NCI-H2196 treated with DMSO at 0.1 percent for 48 hours (cell line): ENCODE measurements at regions not wholly inside any gene's neighbourhood (a gene's known extent, or its start where the extent isn't known, plus 50 kb on each side); places are given as distances from the start of the nearest gene placed in this dataset.
A peak's percentile ranks its signal among the peaks of the same experiment; 100 is the strongest.

Source experiments
- DNase-seq: peaks from one replicate; lab custom pipeline; 2025; ENCODE audit not compliant: unreplicated experiment; lab: John Stamatoyannopoulos, UW

DNA sequence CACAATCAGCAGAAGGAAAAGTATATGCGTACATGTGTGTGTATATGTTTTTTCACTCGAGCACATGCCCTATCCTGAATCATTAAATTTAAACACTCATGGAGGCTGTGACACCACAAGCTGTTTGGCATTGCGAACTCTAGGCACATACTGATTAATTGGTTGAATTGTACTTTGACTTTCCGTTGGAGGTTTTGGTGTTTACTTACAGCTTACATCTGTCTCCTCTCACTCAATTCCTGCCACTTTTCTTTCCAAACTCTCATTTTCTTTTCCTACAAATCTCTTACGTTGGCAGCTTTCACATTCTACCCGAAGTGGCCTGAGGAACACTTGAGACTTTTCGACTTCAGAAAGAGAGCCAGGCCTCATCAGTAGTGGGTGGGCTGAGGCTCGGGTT is 434.1 kb upstream of the SEMA6D start:
- DNase-seq: no peak

DNA sequence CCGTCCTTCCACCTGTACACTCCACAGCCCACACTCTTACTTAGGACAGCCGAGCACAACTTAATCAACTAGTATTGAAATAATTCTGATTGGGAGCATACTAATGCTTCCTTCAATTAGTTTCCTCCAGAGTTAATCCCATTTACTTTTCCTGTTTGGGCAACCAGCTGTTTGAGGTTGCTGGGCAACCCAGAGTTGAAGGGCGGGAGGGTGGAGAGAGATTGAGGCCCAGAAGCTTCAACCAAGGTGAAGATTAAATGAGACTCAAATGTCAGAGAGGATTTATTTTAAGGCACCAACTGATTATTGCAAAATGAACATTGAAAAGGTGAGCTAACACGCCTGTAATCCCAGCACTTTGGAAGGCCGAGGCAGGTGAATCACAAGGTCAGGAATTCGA is 428.5 kb upstream of the SEMA6D start:
- no peak for DNase-seq

GRCh38 chr15:47289656-47290055 is 427.6 kb upstream of the SEMA6D start:
- no peak for DNase-seq

- DNase-seq: no peak
These were observed 425.5 kb upstream of the SEMA6D start for GRCh38 chr15:47291767-47292166.

DNA sequence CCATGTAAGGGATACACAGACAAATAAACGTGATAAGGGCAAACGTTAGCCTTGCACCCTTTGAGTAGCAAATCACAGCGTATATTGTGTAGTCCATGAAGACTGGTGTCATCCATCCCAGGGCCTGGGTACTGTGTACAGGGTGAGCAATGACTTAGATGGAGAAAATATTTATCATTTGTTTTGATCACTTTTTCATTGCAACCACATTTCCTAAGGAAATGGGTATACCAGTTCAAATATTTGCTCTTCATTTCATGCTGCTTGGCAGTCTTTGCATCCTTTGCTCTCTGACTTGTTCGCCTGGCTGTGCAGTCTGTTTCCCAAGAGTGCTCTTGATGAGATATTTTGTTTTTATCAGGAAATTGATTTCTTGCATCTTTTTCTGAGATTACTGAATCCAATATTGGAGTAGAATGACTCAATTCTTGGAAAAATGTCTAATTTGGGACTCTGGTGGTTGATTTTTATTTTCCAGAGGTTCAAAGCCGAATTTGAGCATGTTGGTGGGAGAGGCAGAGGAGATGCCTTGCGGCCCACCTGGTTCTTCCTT is 424.6 kb upstream of the SEMA6D start:
- no peak for DNase-seq

- no peak for DNase-seq
These were observed 423.7 kb upstream of the SEMA6D start for GRCh38 chr15:47293466-47294162.

- DNase-seq: no peak
These were observed 422.5 kb upstream of the SEMA6D start for GRCh38 chr15:47294765-47295259.

GRCh38 chr15:47296881-47297280 is 420.4 kb upstream of the SEMA6D start:
- no peak for DNase-seq

GRCh38 chr15:47299846-47300434 is 417.4 kb upstream of the SEMA6D start:
- DNase-seq: no peak

GRCh38 chr15:47300596-47300995 is 416.7 kb upstream of the SEMA6D start:
- no peak for DNase-seq

DNA sequence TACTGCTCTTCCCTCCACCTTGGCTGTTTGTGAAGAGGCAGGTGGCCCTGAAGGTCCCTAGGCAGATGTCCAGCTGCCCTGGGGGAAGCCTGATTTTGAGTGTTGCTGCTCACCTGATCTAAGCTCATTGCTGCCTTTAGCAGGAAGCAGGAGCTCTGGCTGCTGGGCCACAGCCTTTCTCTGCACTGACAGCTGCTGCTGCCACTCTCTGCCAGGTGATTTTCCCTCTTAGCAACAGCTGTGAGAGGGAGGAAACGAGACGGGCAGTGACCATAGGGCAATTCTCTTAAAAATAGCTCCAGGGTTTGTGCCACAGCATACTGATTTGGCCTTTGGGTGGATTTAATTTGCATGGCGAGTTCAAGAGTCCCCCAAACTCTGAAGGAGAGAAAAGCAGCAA is 415.8 kb upstream of the SEMA6D start:
- peak; percentile 66 for DNase-seq

DNA sequence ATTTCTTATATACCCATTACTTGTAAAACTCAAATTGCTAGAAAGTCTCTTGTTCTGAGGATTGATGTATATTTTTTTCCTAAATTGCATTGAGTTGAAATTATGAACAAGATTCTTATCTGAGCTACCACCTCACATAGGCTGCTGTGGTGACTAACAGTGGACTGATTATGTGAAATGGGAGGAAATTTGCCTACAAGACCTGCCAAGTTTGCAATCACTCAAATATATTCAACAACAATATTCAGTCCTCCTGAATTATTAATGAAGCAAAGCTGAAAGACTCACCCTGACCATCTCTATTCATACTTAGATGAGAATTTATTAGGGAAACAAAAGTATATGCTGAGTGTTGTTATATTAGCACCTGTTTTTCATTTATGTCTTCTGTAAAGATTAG is 412.6 kb upstream of the SEMA6D start:
- no peak for DNase-seq

- no peak for DNase-seq
These were observed 405.1 kb upstream of the SEMA6D start for GRCh38 chr15:47312161-47312560.

GRCh38 chr15:47326410-47327333 is 390.6 kb upstream of the SEMA6D start:
- DNase-seq: no peak

DNA sequence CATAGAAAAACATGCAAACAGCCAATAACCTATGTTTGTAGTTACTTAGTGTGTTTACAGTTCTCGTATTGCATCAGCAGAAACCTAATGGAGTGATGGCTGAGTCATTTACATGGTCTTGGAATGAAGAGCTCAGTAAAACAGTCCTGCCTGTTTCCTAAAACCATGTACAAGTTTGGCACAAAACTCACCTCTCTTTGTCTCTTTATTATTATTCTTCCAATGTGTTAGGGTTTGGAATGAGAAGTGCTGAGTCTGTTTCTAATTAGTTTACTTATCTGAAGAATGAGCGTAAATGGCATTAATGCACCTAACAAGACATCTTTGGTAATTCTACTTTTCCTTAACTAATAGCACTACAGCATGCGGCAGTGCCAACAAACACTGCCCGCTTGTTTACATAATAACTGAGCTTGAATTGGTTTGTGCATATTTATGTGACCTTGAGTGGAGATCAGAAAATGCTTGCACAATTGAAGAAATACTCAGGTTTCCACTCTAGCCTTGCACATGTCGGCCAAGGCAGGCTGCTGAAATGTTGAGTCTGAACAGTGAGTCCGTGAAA is 385.4 kb upstream of the SEMA6D start:
- peak; percentile 51 for DNase-seq

GRCh38 chr15:47332481-47332880 is 384.8 kb upstream of the SEMA6D start:
- no peak for DNase-seq

GRCh38 chr15:47333734-47334133 is 383.6 kb upstream of the SEMA6D start:
- no peak for DNase-seq

GRCh38 chr15:47334805-47335535 is 382.3 kb upstream of the SEMA6D start:
- DNase-seq: no peak

GRCh38 chr15:47337106-47337505 is 380.2 kb upstream of the SEMA6D start:
- no peak for DNase-seq

DNA sequence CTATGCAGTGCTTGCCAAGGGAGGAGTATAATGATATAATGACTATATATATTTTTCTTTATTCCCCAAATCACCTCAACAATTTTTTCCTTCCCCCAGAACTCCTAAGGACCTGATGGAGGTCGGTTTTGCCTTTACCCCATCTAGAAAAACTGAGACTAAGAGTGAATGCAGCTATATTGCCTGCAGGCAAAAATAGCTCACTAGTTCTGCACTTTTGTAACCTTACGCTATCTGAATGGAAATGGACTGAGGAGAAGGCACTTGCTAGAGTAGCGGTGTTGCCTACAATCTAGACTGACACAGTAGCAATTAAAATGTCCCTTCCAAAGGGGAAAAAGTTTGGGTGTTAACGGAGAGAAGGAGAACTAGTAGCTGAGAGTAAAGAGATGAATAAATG is 379.5 kb upstream of the SEMA6D start:
- DNase-seq: no peak
